Thoracic aorta (tissue), 2 donors: ENCODE measurements at regions not wholly inside any gene's neighbourhood (a gene's known extent, or its start where the extent isn't known, plus 50 kb on each side); places are given as distances from the start of the nearest gene placed in this dataset.

ENCODE experiments used
- ATAC-seq: fragments of 150-250 bp; one replicate; pipeline ENCODE4 v1.8.0; 2017; ENCODE audit warnings: low read depth; ENCODE audit not compliant: insufficient number of reproducible peaks, low FRiP score
- DNase-seq: peaks from one replicate; pipeline ENCODE4 v3.0.0-alpha.2; 2020; ENCODE audit warnings: low spot score
- H3K27ac ChIP-seq, 2 donors: fragments of 200-600 bp; sonication (generic); 1 replicate in 1 of 2; 2 replicates in 1 of 2; pipeline ENCODE4 v1.5.1; 2016; ENCODE audit warnings: mild to moderate bottlenecking in 2 of 2, moderate library complexity in 2 of 2
- H3K27me3 ChIP-seq: fragments of 200-600 bp; sonication (generic); replicated peaks from 2 replicates; pipeline ENCODE4 v1.6.0; 2016; ENCODE audit warnings: mild to moderate bottlenecking; ENCODE audit not compliant: insufficient read depth
- H3K36me3 ChIP-seq: fragments of 200-600 bp; sonication (generic); one replicate; pipeline ENCODE4 v1.5.1; 2016
- H3K4me1 ChIP-seq, 2 donors: fragments of 200-600 bp; sonication (generic); 1 replicate in 1 of 2; 2 replicates in 1 of 2; pipeline versions ENCODE4 v1.5.1 to v1.6.0; 2016; ENCODE audit warnings: low read depth in 2 of 2, mild to moderate bottlenecking in 1 of 2; ENCODE audit not compliant: control insufficient read depth in 1 of 2
- H3K4me3 ChIP-seq: fragments of 200-600 bp; sonication (generic); 2 replicates; pipeline ENCODE4 v1.5.1; 2016; ENCODE audit warnings: mild to moderate bottlenecking
- H3K9me3 ChIP-seq: fragments of 200-600 bp; sonication (generic); 2 replicates; pipeline ENCODE4 v1.5.1; 2016
- TF ChIP-seq, protein P1 (sequence below): fragments of 200-600 bp; sonication (generic); IDR thresholded peaks from one replicate; pipeline ENCODE4 v1.5.1; 2019; ENCODE audit warnings: antibody characterized with exemption

- Histone ChIP-seq H3K4me3 (no peak overlapping the region), H3K9me3 (no peaks in the 10 kb centered on the region), H3K36me3 (no peaks in the 10 kb centered on the region), H3K4me1 (peaks cover 0 to 5% of the 10 kb centered on the region in 2 donors), H3K27me3 (no peaks in the 10 kb centered on the region), H3K27ac (no peak overlapping the region)
- TF ChIP-seq, protein P1, sequence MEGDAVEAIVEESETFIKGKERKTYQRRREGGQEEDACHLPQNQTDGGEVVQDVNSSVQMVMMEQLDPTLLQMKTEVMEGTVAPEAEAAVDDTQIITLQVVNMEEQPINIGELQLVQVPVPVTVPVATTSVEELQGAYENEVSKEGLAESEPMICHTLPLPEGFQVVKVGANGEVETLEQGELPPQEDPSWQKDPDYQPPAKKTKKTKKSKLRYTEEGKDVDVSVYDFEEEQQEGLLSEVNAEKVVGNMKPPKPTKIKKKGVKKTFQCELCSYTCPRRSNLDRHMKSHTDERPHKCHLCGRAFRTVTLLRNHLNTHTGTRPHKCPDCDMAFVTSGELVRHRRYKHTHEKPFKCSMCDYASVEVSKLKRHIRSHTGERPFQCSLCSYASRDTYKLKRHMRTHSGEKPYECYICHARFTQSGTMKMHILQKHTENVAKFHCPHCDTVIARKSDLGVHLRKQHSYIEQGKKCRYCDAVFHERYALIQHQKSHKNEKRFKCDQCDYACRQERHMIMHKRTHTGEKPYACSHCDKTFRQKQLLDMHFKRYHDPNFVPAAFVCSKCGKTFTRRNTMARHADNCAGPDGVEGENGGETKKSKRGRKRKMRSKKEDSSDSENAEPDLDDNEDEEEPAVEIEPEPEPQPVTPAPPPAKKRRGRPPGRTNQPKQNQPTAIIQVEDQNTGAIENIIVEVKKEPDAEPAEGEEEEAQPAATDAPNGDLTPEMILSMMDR = no peak
- ATAC-seq = no peak
- no peak for DNase-seq
Measured at GRCh38 chr3:98972720-98973119, 71.2 kb upstream of the DCBLD2 start.

GRCh38 chr3:98972155-98972554 lies 70.7 kb upstream of the DCBLD2 start:
- Histone ChIP-seq H3K4me3 (no peak overlapping the region), H3K27me3 (no peaks in the 10 kb centered on the region), H3K36me3 (no peaks in the 10 kb centered on the region), H3K27ac (no peak overlapping the region), H3K4me1 (peaks cover 0 to 5% of the 10 kb centered on the region in 2 donors), H3K9me3 (no peaks in the 10 kb centered on the region)
- TF ChIP-seq, protein P1 = no peak
- DNase-seq (no peak), ATAC-seq (no peak)

DNA sequence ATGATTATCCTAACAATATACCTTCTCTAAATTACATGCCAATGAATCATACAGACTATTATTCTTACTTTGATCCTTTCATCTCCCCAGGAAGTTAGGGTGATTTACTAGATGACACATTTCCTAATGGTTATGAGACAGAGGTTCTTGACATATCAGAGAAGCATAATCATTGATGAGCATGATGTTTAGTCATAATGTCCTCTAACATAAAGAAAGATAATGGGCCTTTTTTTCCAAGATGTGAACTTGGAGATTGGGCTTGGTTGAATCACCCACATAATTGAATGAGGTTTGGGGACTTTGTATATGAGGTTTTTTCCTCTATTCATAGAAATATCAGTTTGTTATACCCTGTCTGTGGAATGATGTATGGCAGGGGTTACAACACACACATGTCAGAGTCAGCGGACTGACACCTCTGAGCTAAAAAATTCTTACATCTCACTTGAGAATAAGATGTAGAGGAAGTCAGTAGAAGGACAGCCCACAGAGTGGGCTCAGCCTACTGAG lies 69.7 kb upstream of the DCBLD2 start:
- TF ChIP-seq, protein P1 = no peak
- no peaks in the 10 kb centered on the region for H3K36me3 ChIP-seq
- H3K4me3 ChIP-seq = no peak overlapping the region
- ATAC-seq (no peak), DNase-seq (no peak)
- H3K27ac ChIP-seq = no peak overlapping the region
- no peaks in the 10 kb centered on the region for H3K27me3 ChIP-seq
- no peaks in the 10 kb centered on the region for H3K9me3 ChIP-seq
- H3K4me1 ChIP-seq = peaks cover 0 to 5% of the 10 kb centered on the region in 2 donors

GRCh38 chr3:98969295-98969694 lies 67.8 kb upstream of the DCBLD2 start:
- Histone ChIP-seq H3K27ac (no peak overlapping the region), H3K4me1 (peaks cover 0 to 5% of the 10 kb centered on the region in 2 donors), H3K4me3 (no peak overlapping the region), H3K27me3 (no peaks in the 10 kb centered on the region), H3K9me3 (no peaks in the 10 kb centered on the region), H3K36me3 (no peaks in the 10 kb centered on the region)
- ATAC-seq (no peak), DNase-seq (no peak)
- TF ChIP-seq, protein P1 = no peak

GRCh38 chr3:98968824-98969223 lies 67.3 kb upstream of the DCBLD2 start:
- ATAC-seq (no peak), DNase-seq (no peak)
- TF ChIP-seq, protein P1 = no peak
- no peaks in the 10 kb centered on the region for H3K9me3 ChIP-seq
- H3K27ac ChIP-seq = no peak overlapping the region
- no peak overlapping the region for H3K4me3 ChIP-seq
- no peaks in the 10 kb centered on the region for H3K36me3 ChIP-seq
- no peaks in the 10 kb centered on the region for H3K27me3 ChIP-seq
- peaks cover 0 to 5% of the 10 kb centered on the region in 2 donors for H3K4me1 ChIP-seq
